Mucosa of descending colon (tissue), 3 donors: ENCODE measurements at regions not wholly inside any gene's neighbourhood (a gene's known extent, or its start where the extent isn't known, plus 50 kb on each side); places are given as distances from the start of the nearest gene placed in this dataset.

Experiments used
- ATAC-seq: fragments of 200-7000 bp; cut with Tn5 transposase; one replicate; pipeline ENCODE4 v1.9.1; 2020; ENCODE audit warnings: mild to moderate bottlenecking, moderate library complexity
- DNase-seq, 3 donors: peaks; one replicate each; pipeline ENCODE4 v3.0.0-alpha.2; 2020
- H3K36me3 ChIP-seq: fragments of 200-600 bp; one replicate; pipeline ENCODE4 v1.8.0; 2021; ENCODE audit warnings: low read depth, mild to moderate bottlenecking
- H3K4me1 ChIP-seq: fragments of 200-600 bp; one replicate; pipeline ENCODE4 v1.8.0; 2021; ENCODE audit warnings: low read depth, mild to moderate bottlenecking
- H3K4me3 ChIP-seq: fragments of 200-600 bp; one replicate; pipeline ENCODE4 v1.8.0; 2021; ENCODE audit warnings: mild to moderate bottlenecking
- H3K9me3 ChIP-seq: fragments of 200-600 bp; one replicate; pipeline ENCODE4 v1.8.0; 2021; ENCODE audit warnings: mild to moderate bottlenecking
- intact Hi-C, 2 donors: fragments of 100-400 bp; cut with DNase I in 1 of 2; cut with micrococcal nuclease in 1 of 2; formaldehyde crosslinking; loops; one replicate each; pipeline versions ENCODE4 v1.11.0 to v1.11.1; 2022; cut with DNase I, micrococcal nuclease
- TF ChIP-seq, protein P1 (sequence below): fragments of 200-600 bp; IDR thresholded peaks from one replicate; pipeline ENCODE4 v1.8.0; 2022; ENCODE audit warnings: antibody characterized with exemption, mild to moderate bottlenecking
- donor health status: DM: no; HTN: no; CAD: no; lungs with moderate emphysema.
- donor health status: DM: no; HTN: no; CAD: no.
- donor health status: DM: no; HTN: yes; CAD: no.

DNA sequence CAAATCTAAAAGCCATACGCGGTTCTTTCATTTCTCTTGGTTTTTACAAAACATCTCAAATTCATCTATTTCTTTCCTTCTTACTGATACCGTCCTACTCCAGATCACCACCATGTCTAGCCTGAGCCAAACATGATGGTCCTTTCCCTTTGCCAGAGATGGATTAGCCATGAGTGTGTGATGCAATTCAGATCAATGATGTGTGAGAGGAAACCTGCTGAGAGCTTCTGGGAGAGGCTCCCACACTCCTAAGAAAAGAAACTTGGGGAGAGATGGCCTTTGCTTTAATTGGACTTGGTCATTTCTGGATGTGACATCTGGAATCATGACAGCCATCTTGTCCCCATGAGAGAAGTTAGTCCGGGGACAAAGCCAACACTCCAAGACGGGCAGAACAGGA lies 367.2 kb downstream of the FGFR2 start:
- Histone ChIP-seq H3K9me3 (no peaks in the 10 kb centered on the region), H3K4me1 (peaks cover 5% of the 10 kb centered on the region), H3K4me3 (no peak overlapping the region), H3K36me3 (no peaks in the 10 kb centered on the region)
- DNase-seq (no peak), ATAC-seq (no peak)
- intact Hi-C loops, result no loop called here
- TF ChIP-seq, protein P1, sequence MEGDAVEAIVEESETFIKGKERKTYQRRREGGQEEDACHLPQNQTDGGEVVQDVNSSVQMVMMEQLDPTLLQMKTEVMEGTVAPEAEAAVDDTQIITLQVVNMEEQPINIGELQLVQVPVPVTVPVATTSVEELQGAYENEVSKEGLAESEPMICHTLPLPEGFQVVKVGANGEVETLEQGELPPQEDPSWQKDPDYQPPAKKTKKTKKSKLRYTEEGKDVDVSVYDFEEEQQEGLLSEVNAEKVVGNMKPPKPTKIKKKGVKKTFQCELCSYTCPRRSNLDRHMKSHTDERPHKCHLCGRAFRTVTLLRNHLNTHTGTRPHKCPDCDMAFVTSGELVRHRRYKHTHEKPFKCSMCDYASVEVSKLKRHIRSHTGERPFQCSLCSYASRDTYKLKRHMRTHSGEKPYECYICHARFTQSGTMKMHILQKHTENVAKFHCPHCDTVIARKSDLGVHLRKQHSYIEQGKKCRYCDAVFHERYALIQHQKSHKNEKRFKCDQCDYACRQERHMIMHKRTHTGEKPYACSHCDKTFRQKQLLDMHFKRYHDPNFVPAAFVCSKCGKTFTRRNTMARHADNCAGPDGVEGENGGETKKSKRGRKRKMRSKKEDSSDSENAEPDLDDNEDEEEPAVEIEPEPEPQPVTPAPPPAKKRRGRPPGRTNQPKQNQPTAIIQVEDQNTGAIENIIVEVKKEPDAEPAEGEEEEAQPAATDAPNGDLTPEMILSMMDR, result no peak

DNA sequence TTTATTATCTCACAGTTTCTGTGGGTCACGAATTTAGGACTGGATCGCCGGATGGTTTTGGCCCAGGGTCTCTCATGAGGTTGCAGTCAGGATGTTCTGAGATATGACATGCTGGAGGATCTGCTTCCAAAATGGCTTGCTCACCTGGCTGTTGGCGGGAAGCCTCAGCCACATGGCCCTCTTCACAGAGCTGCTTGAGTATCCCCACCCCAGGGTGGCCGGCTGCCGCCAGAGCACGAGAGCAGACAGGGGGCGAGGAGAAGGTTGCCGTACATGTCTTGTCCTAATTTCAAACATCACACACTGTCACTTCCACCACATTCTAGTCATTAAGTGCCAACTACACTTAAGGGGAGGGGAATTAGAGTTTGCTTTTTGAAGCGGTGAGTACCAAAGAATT lies 365.8 kb downstream of the FGFR2 start:
- H3K36me3 ChIP-seq, result no peaks in the 10 kb centered on the region
- intact Hi-C loops, result no loop called here
- peaks cover 11% of the 10 kb centered on the region for H3K4me1 ChIP-seq
- peaks cover 2% of the 10 kb centered on the region for H3K9me3 ChIP-seq
- ATAC-seq (no peak), DNase-seq (no peak)
- no peak overlapping the region for H3K4me3 ChIP-seq
- TF ChIP-seq, protein P1, result no peak

DNA sequence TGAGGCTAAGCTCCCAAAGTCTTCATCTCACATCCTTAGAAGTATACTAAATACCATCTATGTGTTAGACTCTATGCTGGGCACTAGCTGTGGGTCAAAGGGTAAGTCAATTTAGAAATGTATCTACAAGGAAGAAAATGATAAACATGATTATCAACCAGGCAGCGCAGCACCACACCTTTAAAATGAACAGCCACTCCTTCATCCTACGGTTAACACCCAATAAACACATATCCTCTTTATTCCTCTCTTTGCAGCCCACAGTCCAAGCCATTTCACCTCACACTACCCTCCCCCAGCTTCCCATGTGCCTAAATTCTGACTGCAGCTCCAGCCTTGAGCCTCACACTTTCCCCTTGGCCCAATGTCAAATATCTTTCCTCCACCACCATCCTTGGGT lies 362.6 kb downstream of the FGFR2 start:
- peaks cover 2% of the 10 kb centered on the region for H3K9me3 ChIP-seq
- ATAC-seq (peak; percentile 79), DNase-seq (peak in 2 of 3 donors; percentile 45 to 64)
- TF ChIP-seq, protein P1, result no peak
- H3K4me3 ChIP-seq, result no peak overlapping the region
- peaks cover 26% of the 10 kb centered on the region for H3K4me1 ChIP-seq
- intact Hi-C loops, result no loop called here
- no peaks in the 10 kb centered on the region for H3K36me3 ChIP-seq

DNA sequence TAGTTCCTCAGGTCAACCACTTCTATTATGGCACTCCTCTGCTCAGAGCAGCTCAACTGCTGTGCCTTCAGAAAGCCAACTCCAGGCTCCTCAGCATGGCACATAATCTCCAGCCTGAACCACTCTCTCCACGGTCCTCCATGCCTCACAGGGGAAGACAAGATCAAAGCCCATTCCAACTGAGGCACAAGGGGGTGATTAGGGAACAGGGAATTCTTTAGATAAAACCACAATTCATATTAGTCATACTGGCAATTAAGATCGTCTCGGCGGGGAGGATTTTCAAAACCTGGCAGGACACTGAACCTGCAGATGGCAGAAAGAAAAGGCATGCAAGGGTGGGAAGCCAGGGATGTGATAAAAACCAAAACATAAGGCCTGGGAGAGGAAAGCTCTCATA lies 361.6 kb downstream of the FGFR2 start:
- ATAC-seq (no peak), DNase-seq (no peak)
- H3K4me3 ChIP-seq, result no peak overlapping the region
- peaks cover 35% of the 10 kb centered on the region for H3K4me1 ChIP-seq
- peaks cover 2% of the 10 kb centered on the region for H3K9me3 ChIP-seq
- intact Hi-C loops, result no loop called here
- no peaks in the 10 kb centered on the region for H3K36me3 ChIP-seq
- TF ChIP-seq, protein P1, result no peak

DNA sequence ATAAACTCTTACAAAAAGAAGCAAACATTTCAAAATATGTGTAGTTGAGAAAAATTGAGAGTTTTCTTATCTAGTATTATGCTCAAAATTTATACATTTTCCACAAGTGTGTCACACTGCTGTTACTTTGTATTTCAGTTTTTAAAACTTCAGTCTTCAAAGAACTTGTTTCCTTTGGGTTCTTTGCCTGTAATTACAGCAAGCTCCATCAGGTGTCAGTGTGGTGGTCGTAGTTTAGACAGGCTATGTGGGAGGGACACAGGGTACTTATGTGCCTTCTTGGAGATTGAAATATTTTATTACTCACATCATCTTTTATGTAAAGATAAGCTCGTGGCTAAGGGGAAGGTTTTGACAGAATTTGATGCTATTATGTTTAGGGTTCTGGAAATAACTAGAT lies 360.5 kb downstream of the FGFR2 start:
- intact Hi-C loops, result no loop called here
- no peak for DNase-seq
- Histone ChIP-seq H3K4me1 (peaks cover 43% of the 10 kb centered on the region), H3K36me3 (no peaks in the 10 kb centered on the region), H3K4me3 (no peak overlapping the region), H3K9me3 (peaks cover 2% of the 10 kb centered on the region)
- TF ChIP-seq, protein P1, result no peak
- ATAC-seq, result no peak

DNA sequence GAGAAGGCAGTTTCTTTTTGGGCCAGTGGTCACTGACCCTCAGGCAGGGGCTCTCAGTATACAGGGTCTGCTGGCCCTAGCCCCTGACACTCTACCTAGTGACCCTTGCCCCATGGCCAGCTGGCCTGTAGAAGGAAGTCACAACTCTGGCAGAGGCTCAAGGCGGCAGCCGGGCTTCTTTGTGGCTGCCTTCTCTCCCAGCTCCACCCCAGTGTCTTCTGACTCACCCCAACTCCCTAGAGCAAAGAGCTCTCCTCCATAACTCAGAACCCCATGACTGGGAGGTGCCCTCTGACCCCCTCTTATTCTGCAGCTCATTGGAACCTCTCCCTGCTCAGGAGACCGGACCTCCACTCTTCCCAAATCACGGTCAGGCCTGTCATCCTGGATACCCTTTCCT lies 358.2 kb downstream of the FGFR2 start:
- Histone ChIP-seq H3K4me3 (no peak overlapping the region), H3K36me3 (no peaks in the 10 kb centered on the region), H3K9me3 (peaks cover 2% of the 10 kb centered on the region), H3K4me1 (peaks cover 56% of the 10 kb centered on the region)
- DNase-seq (peak; percentile 83 to 89 (median 86)), ATAC-seq (peak; percentile 87)
- TF ChIP-seq, protein P1, result no peak
- intact Hi-C loops, result no loop called here
